ENCODE measurements at regions not wholly inside any gene's neighbourhood (a gene's known extent, or its start where the extent isn't known, plus 50 kb on each side); places are given as distances from the start of the nearest gene placed in this dataset.

- H3K4me3 ChIP-seq (ENCODE audit: low read depth in 2 of 2, low read length in 1 of 2), result no peak overlapping the region
- no peaks in the 10 kb centered on the region for H3K27me3 ChIP-seq (ENCODE audit: insufficient read depth)
- H3K4me2 ChIP-seq, result no peak overlapping the region
- no peaks in the 10 kb centered on the region for H3K9me2 ChIP-seq
- no peaks in the 10 kb centered on the region for H3K79me2 ChIP-seq (ENCODE audit: insufficient read depth)
- 0 out of 2 replicates have a peak, but pooled peaks cover 4% of the 10 kb centered on the region for H3K9me3 ChIP-seq
- no peak overlapping the region for H3K9ac ChIP-seq
- no peaks in the 10 kb centered on the region for H3F3A ChIP-seq (replicated peaks; ENCODE audit: insufficient read depth)
- no peak overlapping the region for H2AFZ ChIP-seq (ENCODE audit: low read depth)
- DNase-seq, result no peak
- H3K27ac ChIP-seq (ENCODE audit: low read depth in 2 of 2, low read length in 1 of 2), result no peak overlapping the region
- H4K20me1 ChIP-seq (ENCODE audit: insufficient read depth), result no peaks in the 10 kb centered on the region
- 51% methylated on average over 8 of the region's 8 CpGs for WGBS (ENCODE audit: low lambda C conversion rate)
- no peaks in the 10 kb centered on the region for H3K36me3 ChIP-seq (replicated peaks in 1 of 2; ENCODE audit: control insufficient read depth in 1 of 2, insufficient read depth in 2 of 2, low read length in 1 of 2)
- POLR2A ChIA-PET, result no interaction called here
- no peaks in the 10 kb centered on the region for H3K4me1 ChIP-seq (ENCODE audit: control insufficient read depth in 1 of 2, insufficient read depth in 2 of 2, low read depth in 1 of 2, low read length in 1 of 2)
- CTCF ChIA-PET, result no interaction called here
- TF ChIP-seq IRF3 (IDR thresholded peaks at IDR 0.05; ENCODE audit: low read depth, low read length) (no peak), SIN3A (IDR thresholded peaks at IDR 0.05; ENCODE audit: borderline replicate concordance, low read depth, low read length) (no peak), NFIC (IDR thresholded peaks at IDR 0.05; ENCODE audit: borderline replicate concordance) (no peak), SMC3 (IDR thresholded peaks at IDR 0.05; ENCODE audit: low read depth, low read length) (no peak), MXI1 (IDR thresholded peaks at IDR 0.05; ENCODE audit: low read depth, low read length) (no peak), GATA2 (CRISPR knock-in tag; IDR thresholded peaks at IDR 0.05) (no peak)
These were observed 2129.8 kb downstream of the NCAM2 start for GRCh38 chr21:23127973-23128372.

GRCh38 chr21:23130308-23130707 lies 2132.1 kb downstream of the NCAM2 start:
- no peaks in the 10 kb centered on the region for H3F3A ChIP-seq (replicated peaks; ENCODE audit: insufficient read depth)
- no peaks in the 10 kb centered on the region for H3K79me2 ChIP-seq (ENCODE audit: insufficient read depth)
- no peak overlapping the region for H3K4me3 ChIP-seq (ENCODE audit: low read depth in 2 of 2, low read length in 1 of 2)
- no peaks in the 10 kb centered on the region for H3K27me3 ChIP-seq (ENCODE audit: insufficient read depth)
- no peak overlapping the region for H2AFZ ChIP-seq (ENCODE audit: low read depth)
- H3K36me3 ChIP-seq (replicated peaks in 1 of 2; ENCODE audit: control insufficient read depth in 1 of 2, insufficient read depth in 2 of 2, low read length in 1 of 2), result no peaks in the 10 kb centered on the region
- no peak overlapping the region for H3K27ac ChIP-seq (ENCODE audit: low read depth in 2 of 2, low read length in 1 of 2)
- H3K9me3 ChIP-seq, result no peaks in the 10 kb centered on the region
- H3K9ac ChIP-seq, result no peak overlapping the region
- POLR2A ChIA-PET, result no interaction called here
- no peak for DNase-seq
- H4K20me1 ChIP-seq (ENCODE audit: insufficient read depth), result no peaks in the 10 kb centered on the region
- no peak for TF ChIP-seq FOXM1 (IDR thresholded peaks at IDR 0.05; ENCODE audit: low read depth)
- TF ChIP-seq NRF1 (IDR thresholded peaks at IDR 0.05; ENCODE audit: low read depth, low read length), result no peak
- no peak for TF ChIP-seq PBX3 (IDR thresholded peaks at IDR 0.05)
- TF ChIP-seq CTCF (IDR thresholded peaks at IDR 0.05), result no peak
- TF ChIP-seq CHD2 (IDR thresholded peaks at IDR 0.05; ENCODE audit: low read length, partially characterized antibody), result no peak
- TF ChIP-seq RCOR1 (IDR thresholded peaks at IDR 0.05; ENCODE audit: low read length), result no peak
- no peak for TF ChIP-seq USF1 (IDR thresholded peaks at IDR 0.05; ENCODE audit: borderline replicate concordance, low read depth)
- TF ChIP-seq EZH2phosphoT487 (IDR thresholded peaks at IDR 0.05; ENCODE audit: borderline replicate concordance, low read depth), result no peak
- no peak for TF ChIP-seq MAX (IDR thresholded peaks at IDR 0.05; ENCODE audit: low read depth)
- TF ChIP-seq RFX5 (IDR thresholded peaks at IDR 0.05; ENCODE audit: low read length), result no peak
- TF ChIP-seq GABPA (IDR thresholded peaks at IDR 0.05; ENCODE audit: low read depth), result no peak
- no peak overlapping the region for H3K4me2 ChIP-seq
- no peaks in the 10 kb centered on the region for H3K9me2 ChIP-seq
- no peaks in the 10 kb centered on the region for H3K4me1 ChIP-seq (ENCODE audit: control insufficient read depth in 1 of 2, insufficient read depth in 2 of 2, low read depth in 1 of 2, low read length in 1 of 2)
- CTCF ChIA-PET, result no interaction called here

Data from SK-N-SH (cell line).